Memory B cell (primary cell): ENCODE measurements at regions not wholly inside any gene's neighbourhood (a gene's known extent, or its start where the extent isn't known, plus 50 kb on each side); places are given as distances from the start of the nearest gene placed in this dataset.
"Not testable (repeated sequence)": the region's sequence is repeated elsewhere in the genome, so short reads cannot be mapped to it uniquely, and the experiment has no call there.

Experiments used
- ATAC-seq: fragments of 150-1000 bp; cut with Tn5 transposase; 2 replicates; pipeline ENCODE4 v1.10.0; 2021; ENCODE audit warnings: low read depth, mild to moderate bottlenecking, moderate library complexity
- DNase-seq, 2 donors: peaks; one replicate each; pipeline ENCODE4 v3.0.0; 2022; ENCODE audit warnings: low spot score in 2 of 2
- H3K27ac Mint-ChIP-seq: one replicate; pipeline ENCODE4 v1.8.0; 2022; ENCODE audit warnings: mild to moderate bottlenecking, moderate library complexity, mixed read lengths
- H3K27me3 Mint-ChIP-seq: one replicate; pipeline ENCODE4 v1.8.0; 2022; ENCODE audit warnings: mixed read lengths
- H3K36me3 Mint-ChIP-seq: one replicate; pipeline ENCODE4 v1.8.0; 2022; ENCODE audit warnings: mild to moderate bottlenecking, mixed read lengths
- H3K4me1 Mint-ChIP-seq: one replicate; pipeline ENCODE4 v1.8.0; 2022; ENCODE audit warnings: mixed read lengths
- H3K4me3 Mint-ChIP-seq: one replicate; pipeline ENCODE4 v1.8.0; 2022; ENCODE audit warnings: mild to moderate bottlenecking, moderate library complexity, mixed read lengths
- H3K9me3 Mint-ChIP-seq: one replicate; pipeline ENCODE4 v1.8.0; 2022; ENCODE audit warnings: mixed read lengths

DNA sequence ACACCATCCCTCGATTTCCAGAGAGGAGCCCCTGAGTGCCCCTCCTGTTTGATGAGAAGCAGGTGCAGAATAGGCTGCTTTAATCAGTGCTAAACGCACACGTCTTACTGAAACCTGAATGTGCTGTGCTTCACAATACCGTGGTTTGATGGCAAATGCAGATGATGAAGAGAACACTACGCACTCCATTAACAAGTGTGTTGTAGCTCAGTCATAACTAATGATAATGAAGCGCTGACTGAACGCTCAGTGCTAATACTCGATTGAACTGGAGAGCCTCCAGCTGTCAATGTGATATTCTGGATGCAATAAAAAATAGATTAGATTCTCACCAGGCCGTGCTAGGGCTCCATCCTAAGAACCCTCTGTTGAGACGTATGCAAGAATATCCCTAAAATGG, 279.7 kb upstream of the PLPP4 start:
- Mint-ChIP-seq H3K4me1 (no peaks in the 10 kb centered on the region), H3K36me3 (no peaks in the 10 kb centered on the region), H3K4me3 (no peak overlapping the region), H3K27ac (no peak overlapping the region), H3K27me3 (no peaks in the 10 kb centered on the region), H3K9me3 (no peaks in the 10 kb centered on the region)
- ATAC-seq: no peak
- no peak for DNase-seq

DNA sequence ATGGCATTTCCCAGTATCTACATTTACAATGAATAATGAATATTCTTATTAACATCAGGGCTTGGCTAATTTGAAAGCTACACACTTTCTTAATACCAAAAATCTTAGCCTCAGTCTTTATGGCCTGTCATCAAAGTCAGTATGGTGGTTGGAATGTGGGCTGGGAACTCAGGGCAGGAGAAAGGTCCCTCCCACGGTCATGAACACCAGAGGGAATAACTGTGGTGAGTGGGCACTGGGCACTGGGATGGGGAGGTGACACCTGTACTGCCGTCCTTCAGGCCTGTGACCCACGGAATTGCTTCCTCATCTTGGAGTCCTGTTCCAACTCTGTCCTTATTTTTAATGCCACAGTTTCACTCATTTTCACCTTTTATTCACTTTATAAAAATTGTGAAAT, 276.9 kb upstream of the PLPP4 start:
- H3K36me3 Mint-ChIP-seq: no peaks in the 10 kb centered on the region
- no peaks in the 10 kb centered on the region for H3K4me1 Mint-ChIP-seq
- peaks cover 2% of the 10 kb centered on the region for H3K27me3 Mint-ChIP-seq
- no peak overlapping the region for H3K27ac Mint-ChIP-seq
- ATAC-seq (no peak), DNase-seq (no peak)
- H3K4me3 Mint-ChIP-seq: no peak overlapping the region
- H3K9me3 Mint-ChIP-seq: no peaks in the 10 kb centered on the region

- Mint-ChIP-seq H3K4me1 (no peaks in the 10 kb centered on the region), H3K9me3 (no peaks in the 10 kb centered on the region), H3K36me3 (no peaks in the 10 kb centered on the region), H3K27ac (no peak overlapping the region), H3K4me3 (no peak overlapping the region), H3K27me3 (peaks cover 2% of the 10 kb centered on the region)
- no peak for DNase-seq
- no peak for ATAC-seq
Observed at GRCh38 chr10:120181154-120181553, 275.9 kb upstream of the PLPP4 start.

GRCh38 chr10:120182431-120182830, 274.6 kb upstream of the PLPP4 start:
- no peaks in the 10 kb centered on the region for H3K4me1 Mint-ChIP-seq
- peaks cover 7% of the 10 kb centered on the region for H3K27me3 Mint-ChIP-seq
- peaks cover 5% of the 10 kb centered on the region for H3K9me3 Mint-ChIP-seq
- DNase-seq: no peak
- no peak overlapping the region for H3K27ac Mint-ChIP-seq
- no peaks in the 10 kb centered on the region for H3K36me3 Mint-ChIP-seq
- ATAC-seq: no peak
- no peak overlapping the region for H3K4me3 Mint-ChIP-seq

GRCh38 chr10:120183546-120183945, 273.5 kb upstream of the PLPP4 start:
- Mint-ChIP-seq H3K27ac (no peak overlapping the region), H3K4me1 (no peaks in the 10 kb centered on the region), H3K36me3 (no peaks in the 10 kb centered on the region), H3K27me3 (peaks cover 7% of the 10 kb centered on the region), H3K4me3 (no peak overlapping the region), H3K9me3 (peaks cover 5% of the 10 kb centered on the region)
- no peak for DNase-seq
- no peak for ATAC-seq

DNA sequence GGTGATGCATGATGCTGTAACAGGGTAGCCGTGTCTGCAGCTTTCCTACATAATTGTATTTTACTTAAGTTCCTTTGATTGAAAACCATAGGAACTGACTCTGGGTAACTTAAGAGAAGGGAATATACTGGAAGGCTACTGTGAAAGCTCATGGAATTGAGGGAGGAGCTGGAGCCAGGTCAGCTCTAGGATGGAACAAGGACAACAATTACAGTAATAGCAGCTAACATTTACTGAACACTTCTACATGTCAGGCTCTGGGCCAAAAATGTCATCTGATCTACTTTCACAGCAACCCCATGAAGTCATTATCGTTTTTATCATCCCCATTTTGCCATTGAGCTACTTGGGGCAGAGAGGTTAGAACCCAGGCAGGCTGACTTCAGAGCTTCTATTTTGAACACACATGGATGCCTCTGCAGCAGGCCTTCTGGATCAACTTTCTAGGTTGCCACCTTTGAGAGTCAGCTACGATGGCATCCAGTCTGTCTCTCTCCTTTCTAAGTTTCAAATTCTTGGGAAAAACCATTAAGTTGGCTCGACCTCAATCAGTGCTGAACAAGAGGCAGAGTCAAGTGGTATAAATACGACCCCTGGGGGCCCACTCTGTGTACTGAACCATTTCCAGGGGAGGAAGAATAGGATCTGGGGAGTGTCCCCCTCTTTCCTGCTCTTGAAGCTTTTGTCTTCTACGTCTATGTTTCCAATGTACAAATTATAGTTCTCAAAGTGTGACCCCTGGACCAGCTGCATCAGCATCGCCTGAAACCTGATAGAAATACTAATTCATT, 272.3 kb upstream of the PLPP4 start:
- Mint-ChIP-seq H3K4me3 (no peak overlapping the region), H3K4me1 (no peaks in the 10 kb centered on the region), H3K27ac (no peak overlapping the region), H3K27me3 (peaks cover 7% of the 10 kb centered on the region), H3K9me3 (peaks cover 5% of the 10 kb centered on the region), H3K36me3 (no peaks in the 10 kb centered on the region)
- ATAC-seq (no peak), DNase-seq (no peak)

DNA sequence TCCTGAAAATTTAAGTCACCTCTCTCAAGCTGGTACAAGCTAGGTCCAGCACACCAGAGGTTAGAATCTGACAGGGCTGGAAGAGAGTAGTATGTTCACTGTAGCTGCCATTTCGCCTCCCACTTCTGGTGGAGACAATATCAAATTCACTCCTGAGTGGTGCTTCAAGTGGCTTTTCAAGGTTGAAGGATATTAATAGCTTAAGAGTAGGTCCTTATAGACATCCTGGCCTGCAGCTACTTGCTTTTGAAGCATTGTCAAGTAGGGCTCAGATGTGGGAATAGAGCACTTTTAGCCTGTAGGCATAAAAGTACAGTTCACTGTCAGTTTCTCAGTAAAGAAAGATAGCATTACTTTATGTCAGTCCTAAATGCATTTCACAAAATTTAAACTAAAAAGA, 270.5 kb upstream of the PLPP4 start:
- Mint-ChIP-seq H3K4me3 (no peak overlapping the region), H3K27ac (no peak overlapping the region), H3K36me3 (no peaks in the 10 kb centered on the region), H3K27me3 (peaks cover 7% of the 10 kb centered on the region), H3K4me1 (no peaks in the 10 kb centered on the region), H3K9me3 (peaks cover 5% of the 10 kb centered on the region)
- DNase-seq (no peak), ATAC-seq (no peak)

DNA sequence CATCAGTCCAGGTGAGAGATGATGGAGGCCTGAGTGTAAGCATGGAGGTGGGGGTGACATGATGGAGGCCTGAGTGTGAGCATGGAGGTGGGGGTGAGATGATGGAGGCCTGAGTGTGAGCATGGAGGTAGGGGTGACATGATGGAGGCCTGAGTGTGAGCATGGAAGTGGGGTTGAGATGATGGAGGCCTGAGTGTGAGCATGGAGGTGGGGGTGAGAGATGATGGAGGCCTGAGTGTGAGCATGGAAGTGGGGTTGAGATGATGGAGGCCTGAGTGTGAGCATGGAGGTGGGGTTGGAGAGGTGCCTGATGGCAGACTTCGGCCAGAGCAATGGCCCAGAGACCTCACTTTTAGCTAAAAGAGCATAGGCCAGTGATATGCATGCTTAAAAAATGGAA, 269.9 kb upstream of the PLPP4 start:
- not testable (repeated sequence) for H3K27me3 Mint-ChIP-seq, H3K36me3 Mint-ChIP-seq, H3K4me3 Mint-ChIP-seq, H3K27ac Mint-ChIP-seq, H3K9me3 Mint-ChIP-seq, DNase-seq, H3K4me1 Mint-ChIP-seq, ATAC-seq

DNA sequence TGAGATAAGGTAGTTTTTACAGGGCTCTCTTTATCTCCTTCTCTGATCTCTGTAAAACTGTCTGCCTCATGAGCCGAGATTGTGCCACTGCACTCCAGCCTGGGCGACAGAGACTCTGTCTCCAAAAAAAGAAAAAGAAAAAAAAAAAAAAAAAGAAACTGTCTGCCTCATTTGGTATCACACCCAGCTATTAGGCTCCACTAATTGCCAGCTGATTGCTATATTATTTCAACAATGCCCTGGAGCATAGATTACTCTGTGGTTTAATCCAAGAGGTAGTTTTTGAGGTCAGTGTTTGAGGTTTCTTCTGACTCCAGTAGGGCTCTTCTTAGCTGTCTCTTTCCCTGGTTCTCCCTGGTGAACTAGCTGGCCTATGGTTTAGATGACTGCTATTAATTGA, 268.1 kb upstream of the PLPP4 start:
- no peak for DNase-seq
- H3K9me3 Mint-ChIP-seq: peaks cover 5% of the 10 kb centered on the region
- H3K27me3 Mint-ChIP-seq: peaks cover 5% of the 10 kb centered on the region
- no peaks in the 10 kb centered on the region for H3K36me3 Mint-ChIP-seq
- H3K4me3 Mint-ChIP-seq: no peak overlapping the region
- no peak for ATAC-seq
- no peaks in the 10 kb centered on the region for H3K4me1 Mint-ChIP-seq
- no peak overlapping the region for H3K27ac Mint-ChIP-seq

DNA sequence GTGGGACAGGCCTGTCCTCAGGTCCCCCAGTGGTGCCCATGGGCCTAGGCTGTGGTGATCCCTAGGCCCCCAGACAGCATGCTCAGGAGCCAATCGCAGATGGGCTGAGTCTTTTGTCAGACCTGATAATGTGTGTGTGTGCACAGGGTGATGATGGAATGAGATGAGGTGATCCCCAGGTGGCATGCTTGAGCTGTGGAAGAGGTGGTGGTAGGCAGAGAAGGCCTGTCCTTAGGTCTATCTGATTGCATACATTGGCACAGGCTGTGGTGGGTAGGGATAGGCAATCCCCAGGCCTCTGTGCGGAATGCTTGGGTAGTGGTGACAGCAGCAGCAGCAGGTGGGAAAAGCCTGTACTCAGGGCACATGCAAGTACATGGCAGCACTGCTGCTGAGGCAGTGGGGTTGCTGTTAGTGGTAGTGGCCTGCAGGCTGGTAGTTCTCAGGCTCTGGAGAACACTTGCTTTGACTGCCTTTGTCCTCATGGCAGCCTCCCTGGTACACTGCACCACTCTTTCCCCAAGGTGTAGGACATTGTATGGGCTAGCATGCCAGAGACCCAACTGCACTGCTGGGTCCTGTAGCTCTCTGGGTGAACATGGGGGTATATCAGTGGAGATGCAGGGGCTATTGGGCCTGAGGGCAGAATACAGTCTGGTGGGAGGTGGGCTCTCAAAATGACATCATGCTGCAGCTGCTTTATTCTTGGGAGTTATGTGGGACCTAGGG, 260.9 kb upstream of the PLPP4 start:
- ATAC-seq: no peak
- Mint-ChIP-seq H3K4me3 (no peak overlapping the region), H3K27ac (no peak overlapping the region), H3K4me1 (no peaks in the 10 kb centered on the region), H3K9me3 (peaks cover 2% of the 10 kb centered on the region), H3K36me3 (no peaks in the 10 kb centered on the region), H3K27me3 (no peaks in the 10 kb centered on the region)
- no peak for DNase-seq

DNA sequence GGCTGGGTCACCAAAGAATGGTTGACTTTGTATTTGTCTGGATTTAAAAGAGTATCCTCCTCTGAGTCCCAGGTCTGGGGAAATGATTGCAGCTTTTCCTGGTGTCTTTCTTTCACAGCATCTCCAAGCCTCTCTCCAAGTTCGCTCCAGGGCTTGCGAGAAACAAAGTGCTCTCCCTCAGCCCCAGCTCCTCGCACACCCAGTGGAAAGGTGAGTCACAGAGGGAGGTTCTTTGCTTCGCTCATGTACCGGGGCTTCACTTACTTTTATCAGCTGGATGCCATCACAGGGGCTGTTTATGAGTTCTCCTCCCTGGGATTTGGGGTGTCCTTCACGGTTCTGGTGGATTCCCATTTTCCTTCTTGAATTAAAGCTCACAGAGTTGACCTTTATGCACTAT, 252.2 kb upstream of the PLPP4 start:
- Mint-ChIP-seq H3K27me3 (no peaks in the 10 kb centered on the region), H3K4me3 (no peak overlapping the region), H3K9me3 (no peaks in the 10 kb centered on the region), H3K36me3 (no peaks in the 10 kb centered on the region), H3K4me1 (no peaks in the 10 kb centered on the region), H3K27ac (no peak overlapping the region)
- DNase-seq (no peak), ATAC-seq (no peak)

DNA sequence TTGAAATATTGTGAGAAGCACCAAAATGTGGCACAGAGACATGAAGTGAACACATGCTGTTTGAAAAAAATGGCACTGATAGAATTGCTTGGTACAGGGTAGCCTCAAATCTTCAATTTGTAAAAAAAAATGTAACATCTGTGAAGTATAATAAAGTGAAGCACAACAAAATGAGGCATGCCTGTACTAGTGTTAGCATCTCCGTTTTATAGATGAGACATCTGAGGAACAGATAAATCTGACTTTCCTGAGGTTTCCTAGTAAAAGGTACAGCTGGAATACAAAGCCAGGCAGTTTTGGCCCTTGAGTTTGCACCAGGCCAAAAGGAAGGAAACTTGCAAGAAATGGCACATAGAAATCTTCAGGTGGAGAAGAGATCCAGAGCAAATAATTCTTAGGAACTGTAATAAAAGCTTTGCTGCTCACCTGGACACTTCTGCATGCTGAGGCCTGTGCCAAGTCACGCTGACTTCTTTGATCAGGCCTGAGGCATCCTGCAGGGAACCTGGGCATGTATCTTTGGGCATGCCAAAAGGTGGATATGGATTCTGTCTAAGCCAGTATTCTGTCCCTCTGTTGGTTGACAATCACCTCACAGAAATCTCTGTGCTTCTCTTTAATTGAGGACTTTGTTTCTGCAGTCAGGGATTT, 251.5 kb upstream of the PLPP4 start:
- DNase-seq: no peak
- Mint-ChIP-seq H3K9me3 (no peaks in the 10 kb centered on the region), H3K4me1 (no peaks in the 10 kb centered on the region), H3K4me3 (no peak overlapping the region), H3K27me3 (no peaks in the 10 kb centered on the region), H3K27ac (no peak overlapping the region), H3K36me3 (no peaks in the 10 kb centered on the region)
- ATAC-seq: no peak

- Mint-ChIP-seq H3K27ac (no peak overlapping the region), H3K4me3 (no peak overlapping the region), H3K9me3 (no peaks in the 10 kb centered on the region), H3K36me3 (no peaks in the 10 kb centered on the region), H3K4me1 (no peaks in the 10 kb centered on the region), H3K27me3 (no peaks in the 10 kb centered on the region)
- ATAC-seq (no peak), DNase-seq (no peak)
Observed at GRCh38 chr10:120208488-120208887, 248.5 kb upstream of the PLPP4 start.

GRCh38 chr10:120209124-120209762, 247.8 kb upstream of the PLPP4 start:
- Mint-ChIP-seq H3K4me3 (no peak overlapping the region), H3K27me3 (peaks cover 1% of the 10 kb centered on the region), H3K27ac (no peak overlapping the region), H3K4me1 (no peaks in the 10 kb centered on the region), H3K9me3 (no peaks in the 10 kb centered on the region), H3K36me3 (no peaks in the 10 kb centered on the region)
- ATAC-seq (no peak), DNase-seq (no peak)
